ENCODE measurements at regions not wholly inside any gene's neighbourhood (a gene's known extent, or its start where the extent isn't known, plus 50 kb on each side); places are given as distances from the start of the nearest gene placed in this dataset.
A peak's percentile ranks its signal among the peaks of the same experiment; 100 is the strongest.

DNA sequence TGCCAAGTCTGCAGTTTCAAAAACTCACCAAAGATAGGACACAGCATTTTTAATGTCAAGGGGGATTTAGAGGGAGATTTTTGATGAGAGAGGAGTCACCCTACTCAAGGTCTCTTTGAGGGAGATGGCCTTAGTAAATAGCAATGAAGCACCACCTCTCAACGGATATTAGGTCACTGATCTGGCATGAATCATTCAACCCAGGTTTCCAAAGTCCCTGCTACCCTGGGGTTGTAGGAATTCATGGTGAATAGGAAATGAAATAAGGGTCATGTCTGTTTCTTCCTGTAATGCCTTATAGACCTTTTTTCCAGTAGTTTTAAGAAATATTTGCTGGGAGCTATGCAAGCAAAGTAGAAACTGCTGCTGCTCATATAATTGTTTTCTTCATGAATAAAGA is 2154.9 kb downstream of the LRRC4C start:
- ChIA-PET CTCF (no interaction called here), POLR2A (no interaction called here)
- DNase-seq (ENCODE audit: low spot score) (no peak), ATAC-seq (no peak)
- H3K4me1 Mint-ChIP-seq: no peaks in the 10 kb centered on the region
- H3K9me3 Mint-ChIP-seq: peaks cover 56% of the 10 kb centered on the region
- peaks cover 11% of the 10 kb centered on the region; the same call in 1 of the 2 replicates for H3K27me3 Mint-ChIP-seq (ENCODE audit: low read depth)
- H3K27ac Mint-ChIP-seq: no peak overlapping the region
- TF ChIP-seq NR2C2 (CRISPR knock-in tag; IDR thresholded peaks at IDR 0.05): no peak
- TF ChIP-seq CREB1 (CRISPR knock-in tag; IDR thresholded peaks at IDR 0.05): no peak
- no peak for TF ChIP-seq PRRX2 (CRISPR knock-in tag; IDR thresholded peaks at IDR 0.05)
- no peak for TF ChIP-seq FOXP1 (CRISPR knock-in tag; IDR thresholded peaks at IDR 0.05; ENCODE audit: borderline replicate concordance)
- TF ChIP-seq IRF1 (CRISPR knock-in tag; IDR thresholded peaks at IDR 0.05): no peak
- no peak for TF ChIP-seq ESRRA (CRISPR knock-in tag; IDR thresholded peaks at IDR 0.05; ENCODE audit: borderline replicate concordance)
- TF ChIP-seq SOX15 (CRISPR knock-in tag; IDR thresholded peaks at IDR 0.05): no peak
- no peak for TF ChIP-seq RELA (CRISPR knock-in tag; IDR thresholded peaks at IDR 0.05; ENCODE audit: borderline replicate concordance)
- no peak for TF ChIP-seq ARID4B (CRISPR knock-in tag; IDR thresholded peaks at IDR 0.05; ENCODE audit: borderline replicate concordance)
- TF ChIP-seq, protein P1, sequence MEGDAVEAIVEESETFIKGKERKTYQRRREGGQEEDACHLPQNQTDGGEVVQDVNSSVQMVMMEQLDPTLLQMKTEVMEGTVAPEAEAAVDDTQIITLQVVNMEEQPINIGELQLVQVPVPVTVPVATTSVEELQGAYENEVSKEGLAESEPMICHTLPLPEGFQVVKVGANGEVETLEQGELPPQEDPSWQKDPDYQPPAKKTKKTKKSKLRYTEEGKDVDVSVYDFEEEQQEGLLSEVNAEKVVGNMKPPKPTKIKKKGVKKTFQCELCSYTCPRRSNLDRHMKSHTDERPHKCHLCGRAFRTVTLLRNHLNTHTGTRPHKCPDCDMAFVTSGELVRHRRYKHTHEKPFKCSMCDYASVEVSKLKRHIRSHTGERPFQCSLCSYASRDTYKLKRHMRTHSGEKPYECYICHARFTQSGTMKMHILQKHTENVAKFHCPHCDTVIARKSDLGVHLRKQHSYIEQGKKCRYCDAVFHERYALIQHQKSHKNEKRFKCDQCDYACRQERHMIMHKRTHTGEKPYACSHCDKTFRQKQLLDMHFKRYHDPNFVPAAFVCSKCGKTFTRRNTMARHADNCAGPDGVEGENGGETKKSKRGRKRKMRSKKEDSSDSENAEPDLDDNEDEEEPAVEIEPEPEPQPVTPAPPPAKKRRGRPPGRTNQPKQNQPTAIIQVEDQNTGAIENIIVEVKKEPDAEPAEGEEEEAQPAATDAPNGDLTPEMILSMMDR (IDR thresholded peaks at IDR 0.05): no peak
- TF ChIP-seq TP53 (CRISPR knock-in tag; IDR thresholded peaks at IDR 0.05): no peak
- TF ChIP-seq ZBTB43 (CRISPR knock-in tag; IDR thresholded peaks at IDR 0.05): no peak
- TF ChIP-seq JAZF1 (CRISPR knock-in tag; IDR thresholded peaks at IDR 0.05): no peak
- TF ChIP-seq, protein P2, sequence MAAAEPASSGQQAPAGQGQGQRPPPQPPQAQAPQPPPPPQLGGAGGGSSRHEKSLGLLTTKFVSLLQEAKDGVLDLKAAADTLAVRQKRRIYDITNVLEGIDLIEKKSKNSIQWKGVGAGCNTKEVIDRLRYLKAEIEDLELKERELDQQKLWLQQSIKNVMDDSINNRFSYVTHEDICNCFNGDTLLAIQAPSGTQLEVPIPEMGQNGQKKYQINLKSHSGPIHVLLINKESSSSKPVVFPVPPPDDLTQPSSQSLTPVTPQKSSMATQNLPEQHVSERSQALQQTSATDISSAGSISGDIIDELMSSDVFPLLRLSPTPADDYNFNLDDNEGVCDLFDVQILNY (CRISPR knock-in tag; IDR thresholded peaks at IDR 0.05): no peak
- TF ChIP-seq ZNF121 (CRISPR knock-in tag; IDR thresholded peaks at IDR 0.05): no peak
- peaks cover 51% of the 10 kb centered on the region for H3K36me3 Mint-ChIP-seq
- no peak overlapping the region for H3K4me3 Mint-ChIP-seq

DNA sequence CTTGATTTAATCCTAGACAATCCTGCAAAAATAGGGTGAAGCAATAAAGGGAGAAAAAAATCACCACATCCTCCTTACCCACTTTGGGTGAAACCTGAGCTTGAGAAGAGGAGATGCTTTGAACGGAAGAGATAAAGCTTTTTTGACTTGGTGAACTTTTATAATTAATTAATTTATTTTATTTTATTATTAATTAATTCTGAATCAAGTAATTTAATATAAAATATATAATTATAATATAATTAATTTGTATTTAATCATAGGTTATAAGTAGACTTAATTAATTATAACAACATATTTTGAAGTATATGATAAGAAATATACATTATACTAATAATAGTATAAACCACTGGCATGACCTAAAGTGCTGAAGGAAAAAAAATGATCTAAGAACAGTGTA is 2164.8 kb downstream of the LRRC4C start:
- H3K36me3 Mint-ChIP-seq: peaks cover 56% of the 10 kb centered on the region
- no peaks in the 10 kb centered on the region for H3K4me1 Mint-ChIP-seq
- POLR2A ChIA-PET: no interaction called here
- TF ChIP-seq, protein P3, sequence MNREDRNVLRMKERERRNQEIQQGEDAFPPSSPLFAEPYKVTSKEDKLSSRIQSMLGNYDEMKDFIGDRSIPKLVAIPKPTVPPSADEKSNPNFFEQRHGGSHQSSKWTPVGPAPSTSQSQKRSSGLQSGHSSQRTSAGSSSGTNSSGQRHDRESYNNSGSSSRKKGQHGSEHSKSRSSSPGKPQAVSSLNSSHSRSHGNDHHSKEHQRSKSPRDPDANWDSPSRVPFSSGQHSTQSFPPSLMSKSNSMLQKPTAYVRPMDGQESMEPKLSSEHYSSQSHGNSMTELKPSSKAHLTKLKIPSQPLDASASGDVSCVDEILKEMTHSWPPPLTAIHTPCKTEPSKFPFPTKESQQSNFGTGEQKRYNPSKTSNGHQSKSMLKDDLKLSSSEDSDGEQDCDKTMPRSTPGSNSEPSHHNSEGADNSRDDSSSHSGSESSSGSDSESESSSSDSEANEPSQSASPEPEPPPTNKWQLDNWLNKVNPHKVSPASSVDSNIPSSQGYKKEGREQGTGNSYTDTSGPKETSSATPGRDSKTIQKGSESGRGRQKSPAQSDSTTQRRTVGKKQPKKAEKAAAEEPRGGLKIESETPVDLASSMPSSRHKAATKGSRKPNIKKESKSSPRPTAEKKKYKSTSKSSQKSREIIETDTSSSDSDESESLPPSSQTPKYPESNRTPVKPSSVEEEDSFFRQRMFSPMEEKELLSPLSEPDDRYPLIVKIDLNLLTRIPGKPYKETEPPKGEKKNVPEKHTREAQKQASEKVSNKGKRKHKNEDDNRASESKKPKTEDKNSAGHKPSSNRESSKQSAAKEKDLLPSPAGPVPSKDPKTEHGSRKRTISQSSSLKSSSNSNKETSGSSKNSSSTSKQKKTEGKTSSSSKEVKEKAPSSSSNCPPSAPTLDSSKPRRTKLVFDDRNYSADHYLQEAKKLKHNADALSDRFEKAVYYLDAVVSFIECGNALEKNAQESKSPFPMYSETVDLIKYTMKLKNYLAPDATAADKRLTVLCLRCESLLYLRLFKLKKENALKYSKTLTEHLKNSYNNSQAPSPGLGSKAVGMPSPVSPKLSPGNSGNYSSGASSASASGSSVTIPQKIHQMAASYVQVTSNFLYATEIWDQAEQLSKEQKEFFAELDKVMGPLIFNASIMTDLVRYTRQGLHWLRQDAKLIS (CRISPR knock-in tag; IDR thresholded peaks at IDR 0.05; ENCODE audit: borderline replicate concordance): no peak
- peak; percentile 92 for TF ChIP-seq HMGA2 (CRISPR knock-in tag; IDR thresholded peaks at IDR 0.05)
- DNase-seq (ENCODE audit: low spot score): no peak
- H3K27ac Mint-ChIP-seq: no peak overlapping the region
- no peak for ATAC-seq
- peaks cover 71% of the 10 kb centered on the region for H3K9me3 Mint-ChIP-seq
- peaks cover 11% of the 10 kb centered on the region for H3K27me3 Mint-ChIP-seq (ENCODE audit: low read depth)
- no peak overlapping the region for H3K4me3 Mint-ChIP-seq
- CTCF ChIA-PET: no interaction called here

Measured in WTC11 (cell line).